ENCODE measurements at regions not wholly inside any gene's neighbourhood (a gene's known extent, or its start where the extent isn't known, plus 50 kb on each side); places are given as distances from the start of the nearest gene placed in this dataset.

DNA sequence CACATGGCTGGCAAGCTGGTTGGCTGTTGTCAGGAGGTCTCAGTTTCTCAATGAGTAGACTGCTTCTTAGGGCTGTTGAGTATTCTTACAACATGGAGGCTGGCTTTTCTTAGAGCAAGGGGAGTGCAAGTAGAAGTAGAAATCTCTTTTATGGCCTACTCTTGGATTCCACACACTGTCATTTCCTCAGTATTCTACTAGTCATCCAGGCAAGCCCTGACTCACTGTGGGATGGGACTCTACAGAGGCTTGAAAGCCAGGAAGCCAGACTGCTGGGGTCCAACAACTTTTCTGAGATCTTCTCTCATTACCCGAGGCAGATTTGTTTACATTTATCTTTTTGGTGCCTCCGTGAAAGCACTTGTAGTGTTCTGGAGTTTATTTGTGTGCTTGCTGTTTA is 196.2 kb upstream of the APP start:
- H3K27me3 ChIP-seq (ENCODE audit: insufficient read depth, poor library complexity, severe bottlenecking), result no peaks in the 10 kb centered on the region
- no peak overlapping the region for H3K4me3 ChIP-seq (replicated peaks; ENCODE audit: insufficient read depth, low read length)
- TF ChIP-seq SPI1 (IDR thresholded peaks at IDR 0.05; ENCODE audit: borderline replicate concordance, low read depth), result no peak
- TF ChIP-seq POLR2AphosphoS5 (IDR thresholded peaks at IDR 0.05; ENCODE audit: low read depth), result no peak
- TF ChIP-seq REST (IDR thresholded peaks at IDR 0.05; ENCODE audit: insufficient replicate concordance, low read depth), result no peak
- no peak for TF ChIP-seq CTCF (IDR thresholded peaks at IDR 0.05; ENCODE audit: insufficient read depth, low read length)
- TF ChIP-seq GABPA (IDR thresholded peaks at IDR 0.05; ENCODE audit: low read depth), result no peak
- no peak overlapping the region for H3K27ac ChIP-seq (replicated peaks)
- no peak for DNase-seq (ENCODE audit: low read depth in 1 of 2, low spot score in 1 of 2)

DNA sequence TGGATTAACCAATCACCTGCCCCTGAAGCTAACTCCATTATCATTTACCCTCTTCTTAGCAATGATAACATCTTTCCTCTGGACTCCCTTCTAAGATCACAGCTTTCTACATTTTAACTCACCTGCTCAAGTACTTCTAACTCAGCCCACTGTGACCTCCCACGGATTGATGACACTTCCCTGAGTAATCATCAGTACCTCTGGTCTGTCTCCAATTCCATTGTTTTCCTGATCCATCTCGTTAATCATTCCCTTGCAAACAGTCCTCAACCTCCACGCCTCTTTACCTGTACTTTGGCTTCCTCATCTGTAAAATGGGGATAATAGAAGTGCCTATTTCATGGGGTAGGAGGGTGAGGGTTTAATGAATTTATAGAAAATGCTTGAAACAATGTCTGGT is 195.3 kb upstream of the APP start:
- Histone ChIP-seq H3K4me3 (replicated peaks; ENCODE audit: insufficient read depth, low read length) (no peak overlapping the region), H3K27me3 (ENCODE audit: insufficient read depth, poor library complexity, severe bottlenecking) (no peaks in the 10 kb centered on the region), H3K27ac (replicated peaks) (no peak overlapping the region)
- TF ChIP-seq POLR2AphosphoS5 (IDR thresholded peaks at IDR 0.05; ENCODE audit: low read depth), result no peak
- TF ChIP-seq SPI1 (IDR thresholded peaks at IDR 0.05; ENCODE audit: borderline replicate concordance, low read depth), result no peak
- TF ChIP-seq CTCF (IDR thresholded peaks at IDR 0.05; ENCODE audit: insufficient read depth, low read length), result no peak
- TF ChIP-seq REST (IDR thresholded peaks at IDR 0.05; ENCODE audit: insufficient replicate concordance, low read depth), result no peak
- TF ChIP-seq GABPA (IDR thresholded peaks at IDR 0.05; ENCODE audit: low read depth), result no peak
- no peak for DNase-seq (ENCODE audit: low read depth in 1 of 2, low spot score in 1 of 2)

DNA sequence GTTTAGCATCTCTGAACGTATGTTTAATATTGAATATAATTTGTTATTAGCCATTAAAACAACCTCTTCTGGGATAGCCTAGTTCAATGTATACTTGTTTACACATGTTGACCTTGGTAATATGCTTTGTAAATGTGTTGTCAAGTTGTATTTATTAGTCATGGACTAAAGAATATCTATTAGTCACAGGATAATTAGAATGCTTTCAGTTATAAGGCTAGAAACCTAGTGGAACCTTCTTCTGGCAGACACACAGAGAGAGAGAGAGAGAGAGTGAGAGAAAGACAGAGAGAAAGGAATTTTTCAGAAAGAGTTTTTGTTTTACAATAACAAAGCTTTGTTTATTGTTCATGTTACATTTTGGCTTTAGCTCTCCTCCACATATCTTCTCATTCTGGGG is 181.1 kb upstream of the APP start:
- DNase-seq (ENCODE audit: low read depth in 1 of 2, low spot score in 1 of 2), result no peak
- no peak overlapping the region for H3K4me3 ChIP-seq (replicated peaks; ENCODE audit: insufficient read depth, low read length)
- TF ChIP-seq POLR2AphosphoS5 (IDR thresholded peaks at IDR 0.05; ENCODE audit: low read depth) (no peak), GABPA (IDR thresholded peaks at IDR 0.05; ENCODE audit: low read depth) (no peak), REST (IDR thresholded peaks at IDR 0.05; ENCODE audit: insufficient replicate concordance, low read depth) (no peak), SPI1 (IDR thresholded peaks at IDR 0.05; ENCODE audit: borderline replicate concordance, low read depth) (no peak), CTCF (IDR thresholded peaks at IDR 0.05; ENCODE audit: insufficient read depth, low read length) (no peak)
- no peaks in the 10 kb centered on the region for H3K27me3 ChIP-seq (ENCODE audit: insufficient read depth, poor library complexity, severe bottlenecking)
- H3K27ac ChIP-seq (replicated peaks), result no peak overlapping the region

Data from HL-60 (cell line).